ENCODE measurements at regions not wholly inside any gene's neighbourhood (a gene's known extent, or its start where the extent isn't known, plus 50 kb on each side); places are given as distances from the start of the nearest gene placed in this dataset.

- DNase-seq (ENCODE audit: low read depth in 1 of 2, low spot score in 1 of 2) = no peak
- no peak overlapping the region for H3K4me3 ChIP-seq (replicated peaks; ENCODE audit: insufficient read depth, low read length)
- TF ChIP-seq, protein P1, sequence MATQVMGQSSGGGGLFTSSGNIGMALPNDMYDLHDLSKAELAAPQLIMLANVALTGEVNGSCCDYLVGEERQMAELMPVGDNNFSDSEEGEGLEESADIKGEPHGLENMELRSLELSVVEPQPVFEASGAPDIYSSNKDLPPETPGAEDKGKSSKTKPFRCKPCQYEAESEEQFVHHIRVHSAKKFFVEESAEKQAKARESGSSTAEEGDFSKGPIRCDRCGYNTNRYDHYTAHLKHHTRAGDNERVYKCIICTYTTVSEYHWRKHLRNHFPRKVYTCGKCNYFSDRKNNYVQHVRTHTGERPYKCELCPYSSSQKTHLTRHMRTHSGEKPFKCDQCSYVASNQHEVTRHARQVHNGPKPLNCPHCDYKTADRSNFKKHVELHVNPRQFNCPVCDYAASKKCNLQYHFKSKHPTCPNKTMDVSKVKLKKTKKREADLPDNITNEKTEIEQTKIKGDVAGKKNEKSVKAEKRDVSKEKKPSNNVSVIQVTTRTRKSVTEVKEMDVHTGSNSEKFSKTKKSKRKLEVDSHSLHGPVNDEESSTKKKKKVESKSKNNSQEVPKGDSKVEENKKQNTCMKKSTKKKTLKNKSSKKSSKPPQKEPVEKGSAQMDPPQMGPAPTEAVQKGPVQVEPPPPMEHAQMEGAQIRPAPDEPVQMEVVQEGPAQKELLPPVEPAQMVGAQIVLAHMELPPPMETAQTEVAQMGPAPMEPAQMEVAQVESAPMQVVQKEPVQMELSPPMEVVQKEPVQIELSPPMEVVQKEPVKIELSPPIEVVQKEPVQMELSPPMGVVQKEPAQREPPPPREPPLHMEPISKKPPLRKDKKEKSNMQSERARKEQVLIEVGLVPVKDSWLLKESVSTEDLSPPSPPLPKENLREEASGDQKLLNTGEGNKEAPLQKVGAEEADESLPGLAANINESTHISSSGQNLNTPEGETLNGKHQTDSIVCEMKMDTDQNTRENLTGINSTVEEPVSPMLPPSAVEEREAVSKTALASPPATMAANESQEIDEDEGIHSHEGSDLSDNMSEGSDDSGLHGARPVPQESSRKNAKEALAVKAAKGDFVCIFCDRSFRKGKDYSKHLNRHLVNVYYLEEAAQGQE (IDR thresholded peaks at IDR 0.05; ENCODE audit: insufficient replicate concordance, low read depth) = no peak
- TF ChIP-seq SPI1 (IDR thresholded peaks at IDR 0.05; ENCODE audit: borderline replicate concordance, low read depth) (no peak), POLR2AphosphoS5 (IDR thresholded peaks at IDR 0.05; ENCODE audit: low read depth) (no peak), GABPA (IDR thresholded peaks at IDR 0.05; ENCODE audit: low read depth) (no peak), CTCF (IDR thresholded peaks at IDR 0.05; ENCODE audit: insufficient read depth, low read length) (no peak)
- H3K27me3 ChIP-seq (ENCODE audit: insufficient read depth, poor library complexity, severe bottlenecking) = no peaks in the 10 kb centered on the region
- no peak overlapping the region for H3K27ac ChIP-seq (replicated peaks)
Measured at GRCh38 chr6:21538186-21538798, 55.3 kb upstream of the SOX4 start.

DNA sequence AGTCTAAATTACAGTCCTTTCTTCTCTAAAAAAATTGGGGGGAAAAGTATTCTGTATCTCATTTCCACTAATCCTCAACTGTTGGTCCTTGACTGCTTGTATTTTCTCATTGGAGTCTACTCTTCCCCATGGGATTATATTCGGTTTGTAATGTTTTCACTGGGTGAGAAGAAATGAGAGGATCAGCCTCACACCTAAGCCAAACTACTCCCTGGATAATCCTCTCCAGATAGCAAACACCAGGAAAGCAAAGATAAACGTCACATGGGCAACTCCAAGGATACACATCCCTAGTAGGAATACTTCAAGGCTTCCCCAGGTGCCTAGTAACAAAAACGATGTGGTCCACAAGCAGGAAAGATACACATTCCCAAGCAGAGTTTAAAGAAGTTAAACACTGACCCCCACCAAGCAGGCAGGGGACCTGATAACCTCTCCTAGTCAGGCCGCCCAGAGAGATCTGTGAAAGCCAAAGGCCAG is 53.9 kb upstream of the SOX4 start:
- Histone ChIP-seq H3K27ac (replicated peaks) (no peak overlapping the region), H3K27me3 (ENCODE audit: insufficient read depth, poor library complexity, severe bottlenecking) (no peaks in the 10 kb centered on the region), H3K4me3 (replicated peaks; ENCODE audit: insufficient read depth, low read length) (no peak overlapping the region)
- TF ChIP-seq, protein P1 (IDR thresholded peaks at IDR 0.05; ENCODE audit: insufficient replicate concordance, low read depth) = no peak
- TF ChIP-seq CTCF (IDR thresholded peaks at IDR 0.05; ENCODE audit: insufficient read depth, low read length) (no peak), POLR2AphosphoS5 (IDR thresholded peaks at IDR 0.05; ENCODE audit: low read depth) (no peak), SPI1 (IDR thresholded peaks at IDR 0.05; ENCODE audit: borderline replicate concordance, low read depth) (no peak), GABPA (IDR thresholded peaks at IDR 0.05; ENCODE audit: low read depth) (no peak)
- DNase-seq (ENCODE audit: low read depth in 1 of 2, low spot score in 1 of 2) = no peak

Data from HL-60 (cell line).